GM10266 (cell line): ENCODE measurements at regions not wholly inside any gene's neighbourhood (a gene's known extent, or its start where the extent isn't known, plus 50 kb on each side); places are given as distances from the start of the nearest gene placed in this dataset.

ENCODE experiments used
- DNase-seq: peaks from one replicate; pipeline ENCODE4 v3.0.0; 2012; ENCODE audit errors: extremely low spot score
- TF ChIP-seq, protein P1 (sequence below): IDR thresholded peaks from 2 replicates; pipeline ENCODE4 v1.5.1; 2012; ENCODE audit warnings: mild to moderate bottlenecking, low read depth; ENCODE audit not compliant: control insufficient read depth, insufficient read depth; ENCODE audit errors: missing control alignments

DNA sequence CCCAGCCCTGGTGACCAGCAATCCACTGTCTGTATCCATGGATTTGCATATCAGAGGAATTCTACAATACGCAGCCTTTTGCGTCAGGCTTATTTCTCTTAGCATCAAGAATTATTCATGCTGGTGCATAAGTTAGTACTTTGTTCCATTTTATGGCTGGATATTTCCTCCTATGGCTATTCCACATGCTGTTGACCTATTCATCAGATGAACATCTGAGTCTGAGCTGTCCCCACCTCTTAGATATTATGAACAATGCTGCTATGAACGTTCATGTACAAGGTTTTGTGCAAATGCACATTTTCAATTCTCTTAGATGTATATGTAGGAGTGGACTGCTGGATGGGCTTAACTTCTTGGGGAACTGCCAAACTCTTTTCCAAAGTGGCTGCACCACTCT is 79.0 kb upstream of the CST7 start:
- no peak for DNase-seq
- TF ChIP-seq, protein P1, sequence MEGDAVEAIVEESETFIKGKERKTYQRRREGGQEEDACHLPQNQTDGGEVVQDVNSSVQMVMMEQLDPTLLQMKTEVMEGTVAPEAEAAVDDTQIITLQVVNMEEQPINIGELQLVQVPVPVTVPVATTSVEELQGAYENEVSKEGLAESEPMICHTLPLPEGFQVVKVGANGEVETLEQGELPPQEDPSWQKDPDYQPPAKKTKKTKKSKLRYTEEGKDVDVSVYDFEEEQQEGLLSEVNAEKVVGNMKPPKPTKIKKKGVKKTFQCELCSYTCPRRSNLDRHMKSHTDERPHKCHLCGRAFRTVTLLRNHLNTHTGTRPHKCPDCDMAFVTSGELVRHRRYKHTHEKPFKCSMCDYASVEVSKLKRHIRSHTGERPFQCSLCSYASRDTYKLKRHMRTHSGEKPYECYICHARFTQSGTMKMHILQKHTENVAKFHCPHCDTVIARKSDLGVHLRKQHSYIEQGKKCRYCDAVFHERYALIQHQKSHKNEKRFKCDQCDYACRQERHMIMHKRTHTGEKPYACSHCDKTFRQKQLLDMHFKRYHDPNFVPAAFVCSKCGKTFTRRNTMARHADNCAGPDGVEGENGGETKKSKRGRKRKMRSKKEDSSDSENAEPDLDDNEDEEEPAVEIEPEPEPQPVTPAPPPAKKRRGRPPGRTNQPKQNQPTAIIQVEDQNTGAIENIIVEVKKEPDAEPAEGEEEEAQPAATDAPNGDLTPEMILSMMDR, result no peak

DNA sequence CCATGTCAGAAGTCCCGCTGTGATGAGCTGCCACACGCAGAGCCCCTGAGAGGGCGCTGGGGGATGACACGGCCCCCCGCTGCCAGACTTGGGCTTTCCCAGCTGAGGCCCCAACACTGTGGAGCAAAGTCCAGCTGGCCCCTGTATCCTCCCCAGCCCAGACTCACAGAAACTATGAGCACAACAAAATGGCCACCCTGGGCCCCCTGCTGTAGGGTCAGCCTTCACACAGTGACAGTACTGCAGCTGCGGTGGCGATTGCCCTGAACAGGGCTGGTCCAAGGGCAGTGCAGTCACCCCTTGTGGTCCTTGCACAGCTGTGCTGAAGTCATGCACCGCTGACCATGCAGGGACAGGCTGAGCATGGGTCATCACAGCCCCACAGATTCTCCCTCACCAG is 78.2 kb upstream of the CST7 start:
- TF ChIP-seq, protein P1, result no peak
- no peak for DNase-seq

DNA sequence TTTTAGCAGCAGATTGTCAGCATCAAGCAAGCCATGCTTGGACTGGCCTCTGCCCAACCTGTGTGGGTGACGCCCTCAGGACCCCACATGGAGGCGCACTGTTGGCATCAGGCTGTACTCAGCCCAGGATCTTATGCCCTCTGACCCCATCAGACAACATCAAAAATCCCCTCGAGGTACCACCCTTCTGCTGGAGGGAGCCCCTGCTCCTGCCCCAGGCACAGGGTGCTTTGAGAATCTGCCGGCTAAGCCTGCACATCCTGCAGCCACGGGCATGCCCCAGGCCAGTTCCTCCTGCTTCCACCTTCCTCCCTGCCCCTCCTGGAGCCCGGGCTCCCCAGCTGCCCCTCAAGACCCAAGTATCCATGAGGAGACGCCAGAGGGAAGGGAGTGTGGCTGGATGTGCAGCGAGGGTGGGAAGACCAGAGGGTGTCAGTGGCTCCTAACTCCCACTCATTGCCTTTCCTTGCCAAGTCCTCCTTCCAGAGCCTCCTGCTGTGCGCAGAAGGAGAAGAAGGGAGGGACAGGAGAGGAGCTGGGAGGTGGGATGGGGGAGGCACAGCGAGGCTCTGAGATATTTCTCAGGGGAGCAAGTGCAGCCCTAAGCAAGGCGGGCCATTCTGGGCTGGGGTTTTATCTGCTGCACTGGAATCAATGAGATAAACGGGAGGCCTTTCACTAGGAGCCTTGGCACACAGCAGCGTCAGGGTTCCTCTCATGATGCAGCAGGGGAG is 77.4 kb upstream of the CST7 start:
- TF ChIP-seq, protein P1, result no peak
- DNase-seq, result no peak

DNA sequence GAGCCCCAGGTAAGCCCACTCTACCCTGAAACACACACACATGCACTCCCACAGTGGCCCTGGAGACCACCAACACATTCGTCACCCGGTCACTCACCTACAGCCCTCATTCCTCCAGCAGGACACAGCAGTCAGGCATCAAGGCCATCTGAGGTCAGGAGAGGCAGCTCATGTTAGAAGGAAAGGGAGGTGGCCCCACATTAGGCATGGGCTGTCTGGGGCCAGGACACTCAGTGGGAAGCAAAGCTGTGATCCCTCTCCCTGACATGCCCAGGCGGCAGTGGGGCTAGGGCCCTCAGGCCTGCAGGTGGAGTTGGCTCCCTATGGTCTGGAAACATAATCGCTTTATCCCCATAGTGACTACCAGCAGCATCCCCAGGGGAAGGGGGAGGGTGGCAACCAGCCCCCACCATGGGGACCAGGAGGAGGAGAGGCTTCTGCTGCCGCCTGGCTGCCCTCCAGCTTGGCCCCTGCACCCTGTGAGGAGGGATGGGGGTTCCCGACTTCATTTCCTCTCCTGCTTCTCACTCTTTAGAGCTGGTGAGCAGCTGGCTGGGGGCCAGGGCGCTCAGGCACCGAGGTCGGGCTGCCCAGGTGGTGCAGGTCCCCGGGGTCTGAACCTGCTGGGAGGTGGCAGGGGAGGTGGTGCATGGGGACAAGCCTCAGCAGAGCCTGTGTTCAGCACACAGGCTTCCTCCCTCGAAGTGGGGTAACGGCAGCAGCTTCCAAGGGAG is 76.6 kb upstream of the CST7 start:
- DNase-seq, result no peak
- TF ChIP-seq, protein P1, result no peak

DNA sequence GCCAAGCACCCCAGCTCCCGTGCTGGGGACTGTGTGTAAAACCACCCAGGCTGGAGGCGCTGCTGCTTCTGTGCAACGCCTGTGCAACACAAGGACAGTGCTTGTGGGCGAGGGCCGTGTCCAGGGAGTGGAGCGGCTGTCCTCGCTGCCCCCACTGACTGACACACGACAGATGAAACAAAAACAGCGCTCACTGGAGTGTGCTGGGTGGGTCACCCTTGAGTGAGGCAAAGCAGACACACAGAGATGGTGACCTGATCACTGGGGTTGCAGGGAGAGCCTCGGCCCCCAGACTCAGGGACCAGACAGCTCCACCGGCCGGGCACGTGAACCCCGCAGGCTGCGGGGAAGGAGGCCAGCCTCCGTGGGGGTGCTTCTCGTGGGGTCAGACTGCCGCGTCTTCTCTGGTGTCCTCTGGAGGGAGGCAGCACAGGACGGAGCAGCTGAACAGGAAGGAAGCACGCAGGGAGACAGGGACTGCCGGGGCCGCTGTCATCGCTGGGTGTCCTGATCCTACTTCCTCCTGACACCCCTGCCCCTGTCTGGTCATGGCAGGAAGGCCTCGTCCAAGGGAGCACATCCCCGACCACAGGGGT is 75.9 kb upstream of the CST7 start:
- DNase-seq, result no peak
- TF ChIP-seq, protein P1, result no peak

DNA sequence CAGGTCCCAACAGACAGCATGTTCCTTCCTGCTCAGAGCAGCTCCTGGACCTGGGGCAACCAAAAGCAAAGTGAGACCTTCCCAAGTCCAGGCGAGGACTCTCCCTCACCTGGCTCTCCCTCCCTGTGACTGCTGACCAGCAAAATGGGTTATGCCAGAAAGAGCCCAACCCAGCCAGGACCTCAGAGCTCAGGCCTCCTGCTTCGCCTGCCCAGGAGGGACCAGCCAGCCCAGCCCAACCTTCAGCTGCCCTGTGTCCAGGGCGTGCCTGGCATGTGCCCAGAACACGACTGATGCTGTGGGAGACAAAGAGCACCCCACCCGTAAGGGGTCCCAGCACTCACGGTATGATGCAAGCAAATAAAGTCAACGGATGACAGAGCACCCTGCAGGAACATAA is 74.0 kb upstream of the CST7 start:
- TF ChIP-seq, protein P1, result no peak
- no peak for DNase-seq

DNA sequence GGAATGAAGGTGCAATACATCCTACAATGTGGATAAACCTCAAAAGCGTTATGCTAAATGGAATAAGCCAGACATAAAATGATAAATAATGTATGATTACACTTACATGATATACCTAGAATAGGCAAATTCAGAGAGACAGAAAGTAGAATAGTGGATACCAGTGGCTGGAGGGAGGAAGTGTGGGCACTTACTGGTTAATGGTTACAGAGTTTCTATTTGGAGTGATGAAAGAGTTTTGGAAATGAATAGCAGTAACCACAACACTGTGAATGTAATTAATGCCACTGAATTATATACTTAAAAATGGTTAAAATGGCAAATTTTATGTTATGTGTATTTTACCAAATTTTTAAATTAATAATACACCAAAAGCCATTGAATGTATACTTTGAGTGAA is 71.4 kb upstream of the CST7 start:
- no peak for DNase-seq
- TF ChIP-seq, protein P1, result no peak
